Activated naive CD4-positive, alpha-beta T cell treated with anti-CD3 and anti-CD28 coated beads for 36 hours (primary cell): ENCODE measurements at regions not wholly inside any gene's neighbourhood (a gene's known extent, or its start where the extent isn't known, plus 50 kb on each side); places are given as distances from the start of the nearest gene placed in this dataset.
"Not testable (repeated sequence)": the region's sequence is repeated elsewhere in the genome, so short reads cannot be mapped to it uniquely, and the experiment has no call there.

Experiments
- CTCF ChIA-PET: fragments of 350-600 bp; sonication (Branson Sonifier 250); formaldehyde crosslinking; loops from one replicate; lab custom pipeline; 2021; ENCODE audit warnings: antibody characterized with exemption; lab: Charles Lee
- DNase-seq: peaks from one replicate; pipeline ENCODE4 v3.0.0-alpha.2; 2020
- H3K27ac Mint-ChIP-seq: one replicate; pipeline ENCODE4 v1.8.0; 2021; ENCODE audit warnings: mild to moderate bottlenecking, mixed read lengths
- H3K27me3 Mint-ChIP-seq: one replicate; pipeline ENCODE4 v1.8.0; 2021; ENCODE audit warnings: low read depth, mixed read lengths
- H3K36me3 Mint-ChIP-seq: one replicate; pipeline ENCODE4 v1.8.0; 2021; ENCODE audit warnings: low read depth, mixed read lengths
- H3K4me1 Mint-ChIP-seq: one replicate; pipeline ENCODE4 v1.8.0; 2021; ENCODE audit warnings: low read depth, mixed read lengths
- H3K4me3 Mint-ChIP-seq: one replicate; pipeline ENCODE4 v1.8.0; 2021; ENCODE audit warnings: mild to moderate bottlenecking, moderate library complexity, mixed read lengths
- H3K9me3 Mint-ChIP-seq: one replicate; pipeline ENCODE4 v1.8.0; 2021; ENCODE audit warnings: mixed read lengths
- intact Hi-C: fragments of 100-400 bp; cut with micrococcal nuclease; formaldehyde crosslinking; loops from one replicate; pipeline ENCODE4 v1.15.1; 2023

DNA sequence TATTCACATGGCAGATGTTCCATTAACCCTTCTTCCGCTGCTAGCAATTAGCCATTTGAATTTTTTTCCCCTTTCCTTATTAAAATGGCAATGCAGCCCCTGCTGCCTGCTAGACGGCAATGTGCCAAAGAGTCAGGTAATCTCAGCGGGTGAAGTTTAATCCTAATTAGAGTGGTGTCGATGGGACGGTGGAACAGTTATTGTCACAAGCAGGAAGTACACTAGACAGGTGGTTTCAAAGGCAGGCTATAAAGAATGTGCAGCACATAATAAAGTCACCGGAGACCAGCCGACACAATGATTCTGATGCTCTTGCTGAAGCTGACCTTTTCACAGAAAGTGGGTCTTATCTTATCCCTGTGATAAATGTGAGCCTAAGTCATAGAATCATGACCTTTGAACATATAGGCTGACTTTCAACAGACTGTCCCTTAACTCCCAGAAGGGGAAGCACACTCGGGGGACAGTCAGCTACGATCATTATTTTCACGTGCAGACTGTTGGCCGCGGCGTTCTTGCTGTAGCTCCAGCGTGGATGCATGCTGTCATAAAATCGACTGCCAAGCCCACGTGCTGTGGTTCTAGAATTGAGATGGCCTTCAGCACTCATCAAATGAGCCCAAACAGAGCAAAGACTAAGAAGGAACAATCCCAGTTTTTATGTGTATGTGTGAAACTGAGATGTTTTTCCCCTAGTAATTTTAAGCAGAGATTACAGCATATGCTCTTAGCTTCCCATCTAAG is 926.2 kb upstream of the SOX11 start:
- CTCF ChIA-PET = no interaction called here
- H3K9me3 Mint-ChIP-seq = peaks cover 7% of the 10 kb centered on the region

DNA sequence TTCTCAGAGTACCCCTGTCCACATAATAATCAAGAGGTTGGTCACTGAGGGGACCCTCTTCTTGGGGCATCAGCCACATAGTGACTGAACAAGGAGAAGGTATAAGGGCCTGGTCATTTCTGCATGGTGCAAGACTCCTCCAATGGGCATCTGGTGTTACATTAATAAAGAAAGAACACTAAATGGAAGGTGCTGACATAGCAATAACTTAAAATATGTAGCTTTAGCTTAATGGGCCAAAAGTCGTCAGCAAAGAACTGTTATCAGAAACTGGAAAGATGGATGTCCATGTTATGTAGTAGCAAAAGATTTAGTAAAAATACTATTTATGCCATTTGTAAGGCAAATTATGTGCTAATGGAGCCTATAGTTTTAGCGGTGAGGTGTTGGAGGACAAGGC is 916.5 kb upstream of the SOX11 start:
- no peaks in the 10 kb centered on the region for H3K27me3 Mint-ChIP-seq
- no peak for DNase-seq
- CTCF ChIA-PET = no interaction called here
- H3K36me3 Mint-ChIP-seq = no peaks in the 10 kb centered on the region
- intact Hi-C loops = no loop called here
- no peak overlapping the region for H3K27ac Mint-ChIP-seq
- H3K4me3 Mint-ChIP-seq = no peak overlapping the region
- peaks cover 7% of the 10 kb centered on the region for H3K9me3 Mint-ChIP-seq
- H3K4me1 Mint-ChIP-seq = no peaks in the 10 kb centered on the region

More for the DNA sequence above, 926.2 kb upstream of the SOX11 start:
- H3K4me1 Mint-ChIP-seq = no peaks in the 10 kb centered on the region
- no peaks in the 10 kb centered on the region for H3K27me3 Mint-ChIP-seq
- no peak overlapping the region for H3K4me3 Mint-ChIP-seq
- no peak for DNase-seq
- no peak overlapping the region for H3K27ac Mint-ChIP-seq
- H3K36me3 Mint-ChIP-seq = no peaks in the 10 kb centered on the region
- intact Hi-C loops = no loop called here

DNA sequence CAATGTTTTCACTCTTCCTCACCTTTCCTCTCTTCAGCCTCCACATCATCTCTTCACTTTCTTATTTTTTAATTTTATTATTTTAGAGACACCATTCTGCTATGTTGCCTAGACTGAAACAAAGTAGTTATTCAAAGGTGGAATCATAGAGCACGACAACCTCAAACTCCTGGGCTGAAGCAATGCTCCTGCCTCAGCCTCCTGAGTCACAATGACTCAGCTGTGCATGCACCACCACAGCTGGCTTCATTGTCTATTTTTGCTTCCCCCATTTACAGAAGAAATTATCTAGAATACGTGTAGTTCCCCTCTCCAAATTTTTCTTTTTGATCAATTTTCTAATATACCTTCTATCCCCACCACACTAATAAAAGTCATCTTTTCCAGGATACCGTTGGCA is 911.5 kb upstream of the SOX11 start:
- Mint-ChIP-seq H3K4me1 (no peaks in the 10 kb centered on the region), H3K4me3 (no peak overlapping the region), H3K27me3 (no peaks in the 10 kb centered on the region), H3K36me3 (no peaks in the 10 kb centered on the region), H3K9me3 (peaks cover 22% of the 10 kb centered on the region), H3K27ac (no peak overlapping the region)
- no peak for DNase-seq
- intact Hi-C loops = no loop called here
- CTCF ChIA-PET = no interaction called here

DNA sequence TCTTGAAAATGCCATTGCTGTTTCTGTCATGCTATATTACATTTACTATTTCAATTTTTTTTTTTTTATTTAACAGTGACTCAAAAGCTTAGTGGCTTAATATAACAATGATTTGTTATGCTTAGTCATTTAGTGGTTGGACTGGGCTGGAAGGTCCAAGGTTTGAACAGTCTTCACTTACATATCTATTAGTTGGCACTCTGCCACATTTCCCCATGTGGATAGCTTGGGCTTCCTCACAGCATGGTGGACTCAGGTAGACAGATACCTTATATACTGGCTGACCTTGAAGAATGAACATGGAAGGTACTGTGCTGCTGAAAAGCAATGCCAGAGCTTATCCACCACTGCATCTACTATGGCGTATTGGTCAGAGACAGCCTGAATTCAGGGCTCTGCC is 909.5 kb upstream of the SOX11 start:
- Mint-ChIP-seq H3K27me3 (no peaks in the 10 kb centered on the region), H3K4me1 (no peaks in the 10 kb centered on the region), H3K4me3 (no peak overlapping the region), H3K9me3 (peaks cover 27% of the 10 kb centered on the region), H3K27ac (no peak overlapping the region), H3K36me3 (no peaks in the 10 kb centered on the region)
- CTCF ChIA-PET = interaction anchor here (0.6 kb wide), 1 partner anchor 250 kb away, joined by 3 read pairs; no protein-coding TSS in a partner anchor
- DNase-seq = no peak
- intact Hi-C loops = no loop called here

DNA sequence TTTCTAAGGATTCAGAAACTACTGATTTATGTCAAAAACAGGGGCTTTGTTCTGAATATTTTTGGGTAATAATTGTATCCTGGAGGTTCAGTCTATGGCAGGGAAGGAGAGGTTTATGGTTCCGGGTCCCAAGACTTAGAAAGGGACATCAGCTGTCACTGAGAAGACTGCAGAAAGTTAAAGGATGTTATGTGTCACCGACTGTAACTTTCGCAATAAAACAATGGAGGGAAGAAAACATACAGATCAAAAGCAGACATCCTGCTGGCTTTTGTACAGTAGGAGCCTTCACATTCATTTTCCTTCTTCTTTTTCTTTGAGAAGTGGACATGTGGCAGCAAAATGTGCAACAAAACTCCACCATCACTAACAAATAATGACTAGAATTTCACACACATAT is 900.7 kb upstream of the SOX11 start:
- Mint-ChIP-seq H3K4me3 (no peak overlapping the region), H3K4me1 (no peaks in the 10 kb centered on the region), H3K27me3 (no peaks in the 10 kb centered on the region), H3K36me3 (no peaks in the 10 kb centered on the region), H3K9me3 (peaks cover 23% of the 10 kb centered on the region), H3K27ac (no peak overlapping the region)
- DNase-seq = no peak
- intact Hi-C loops = no loop called here
- CTCF ChIA-PET = no interaction called here

DNA sequence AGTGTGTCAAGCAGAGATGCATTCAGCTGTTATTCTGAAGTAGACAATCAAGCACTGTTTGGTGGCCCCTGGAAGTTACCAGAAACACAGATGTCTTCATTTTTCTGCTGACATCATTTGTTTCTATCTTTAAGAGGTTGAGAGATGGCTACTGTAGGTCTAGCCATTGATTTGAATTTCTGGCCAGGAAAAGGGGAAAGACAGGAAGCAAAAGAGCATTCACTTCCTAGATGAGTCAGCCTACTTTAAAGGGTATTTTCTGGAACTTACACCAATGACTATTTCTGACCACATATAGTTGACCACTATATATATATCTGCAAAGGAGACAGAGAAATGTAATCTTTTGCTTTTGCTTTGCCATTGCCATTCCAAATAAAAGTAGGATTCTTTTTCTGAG is 900.1 kb upstream of the SOX11 start:
- H3K27ac Mint-ChIP-seq = no peak overlapping the region

DNA sequence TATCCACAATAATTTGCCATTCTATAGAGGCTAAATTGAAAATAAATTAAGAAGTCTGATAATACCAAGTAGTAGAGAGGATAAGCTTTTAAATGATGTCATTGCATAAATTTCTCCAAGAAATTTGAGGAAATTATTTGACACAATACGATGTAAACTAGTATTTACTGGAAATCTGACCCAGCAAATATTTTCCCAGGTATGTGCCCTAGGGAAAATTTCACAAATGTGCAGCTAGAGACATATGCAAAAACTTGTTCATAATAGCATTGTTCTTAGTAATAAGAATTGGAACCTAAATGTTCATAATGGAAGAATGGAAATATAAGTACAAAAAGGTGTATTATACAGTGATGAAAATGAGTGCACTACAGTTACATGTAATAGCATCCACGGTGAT is 888.8 kb upstream of the SOX11 start:
- Mint-ChIP-seq H3K9me3 (peaks cover 6% of the 10 kb centered on the region), H3K4me1 (no peaks in the 10 kb centered on the region), H3K27me3 (no peaks in the 10 kb centered on the region), H3K27ac (no peak overlapping the region), H3K36me3 (no peaks in the 10 kb centered on the region), H3K4me3 (no peak overlapping the region)
- CTCF ChIA-PET = no interaction called here
- DNase-seq = no peak
- intact Hi-C loops = no loop called here

More for the DNA sequence above, 900.1 kb upstream of the SOX11 start:
- CTCF ChIA-PET = no interaction called here
- no peak for DNase-seq
- no peaks in the 10 kb centered on the region for H3K4me1 Mint-ChIP-seq
- H3K4me3 Mint-ChIP-seq = no peak overlapping the region
- peaks cover 23% of the 10 kb centered on the region for H3K9me3 Mint-ChIP-seq
- H3K36me3 Mint-ChIP-seq = no peaks in the 10 kb centered on the region
- H3K27me3 Mint-ChIP-seq = no peaks in the 10 kb centered on the region
- intact Hi-C loops = no loop called here

DNA sequence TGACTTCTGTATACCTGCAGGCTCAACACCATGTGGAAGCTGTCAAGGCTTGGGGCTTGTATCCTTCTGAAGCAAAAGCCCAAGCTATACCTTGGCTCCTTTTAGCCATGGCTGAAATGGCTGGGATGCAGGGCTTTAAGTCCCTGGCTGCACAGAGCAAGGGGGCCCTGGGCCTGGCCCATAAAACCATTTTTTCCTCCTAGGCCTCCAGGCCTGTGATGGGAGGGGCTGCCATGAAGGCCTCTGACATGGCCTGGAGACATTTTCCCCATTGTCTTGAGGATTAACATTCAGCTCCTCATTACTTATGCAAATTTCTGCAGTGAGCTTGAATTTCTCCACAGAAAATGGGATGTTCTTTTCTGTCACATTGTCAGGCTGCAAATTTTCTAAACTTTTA is 878.0 kb upstream of the SOX11 start:
- peaks cover 14% of the 10 kb centered on the region for H3K9me3 Mint-ChIP-seq
- intact Hi-C loops, H3K36me3 Mint-ChIP-seq, H3K4me3 Mint-ChIP-seq, H3K27me3 Mint-ChIP-seq, H3K4me1 Mint-ChIP-seq, CTCF ChIA-PET, DNase-seq, H3K27ac Mint-ChIP-seq: not testable (repeated sequence)

DNA sequence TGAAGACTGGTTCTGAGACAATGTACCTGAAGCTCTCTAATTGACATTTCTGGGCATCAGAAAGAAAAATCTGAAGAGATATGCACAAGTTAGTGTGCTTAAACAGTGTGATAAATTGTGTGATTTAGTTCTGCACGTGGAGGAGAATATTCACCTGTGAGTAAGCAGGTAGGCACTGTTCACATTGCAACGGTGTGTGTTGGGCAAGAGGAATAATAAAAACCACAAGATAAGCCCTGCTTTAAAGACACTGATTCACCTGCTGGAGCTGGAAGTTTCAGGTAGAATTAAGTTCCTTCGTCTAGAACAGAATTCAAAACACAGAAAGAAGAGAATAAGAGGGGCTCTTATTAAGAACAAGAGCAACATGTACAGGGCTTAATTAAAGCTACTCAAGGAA is 864.3 kb upstream of the SOX11 start:
- H3K4me3 Mint-ChIP-seq = no peak overlapping the region
- no peaks in the 10 kb centered on the region for H3K9me3 Mint-ChIP-seq
- CTCF ChIA-PET = no interaction called here
- no peaks in the 10 kb centered on the region for H3K4me1 Mint-ChIP-seq
- no peak overlapping the region for H3K27ac Mint-ChIP-seq
- intact Hi-C loops = no loop called here
- H3K36me3 Mint-ChIP-seq = no peaks in the 10 kb centered on the region
- DNase-seq = no peak
- H3K27me3 Mint-ChIP-seq = no peaks in the 10 kb centered on the region

DNA sequence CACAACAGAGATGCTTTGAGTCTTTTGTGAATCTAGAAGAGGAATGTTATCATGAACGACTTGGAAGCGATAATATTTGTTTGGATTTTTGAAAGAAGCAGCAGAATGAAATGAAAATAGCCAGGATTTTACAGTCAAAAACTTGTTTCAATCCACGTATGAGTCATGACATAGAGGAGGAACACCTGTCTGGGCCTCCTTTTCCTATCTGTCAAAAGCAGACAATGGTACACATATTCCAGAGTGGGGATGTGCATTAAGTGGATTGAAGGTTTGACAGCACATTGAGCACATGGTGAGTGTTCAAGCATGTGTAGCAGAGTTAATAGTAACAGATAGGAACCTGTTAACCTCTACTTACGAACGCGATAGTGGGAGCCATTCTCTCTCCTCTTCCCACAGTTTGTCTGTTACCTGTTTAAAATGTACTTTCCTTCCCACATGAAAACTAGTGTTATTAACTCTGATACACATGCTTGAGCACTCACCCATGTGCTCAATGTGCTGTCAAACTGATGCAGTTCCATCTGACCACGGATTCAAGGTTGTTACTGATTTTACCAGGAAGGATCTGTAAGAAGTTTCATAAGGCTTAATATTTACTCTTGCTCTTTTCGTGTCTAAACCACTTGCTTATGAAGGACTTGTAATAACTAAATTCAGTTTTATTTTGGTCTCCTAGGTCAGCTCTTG is 863.4 kb upstream of the SOX11 start:
- Mint-ChIP-seq H3K27ac (no peak overlapping the region), H3K9me3 (no peaks in the 10 kb centered on the region), H3K27me3 (no peaks in the 10 kb centered on the region), H3K4me1 (no peaks in the 10 kb centered on the region), H3K36me3 (no peaks in the 10 kb centered on the region), H3K4me3 (no peak overlapping the region)
- intact Hi-C loops = no loop called here
- CTCF ChIA-PET = interaction anchor here (0.6 kb wide), 1 partner anchor 536 kb away, joined by 4 read pairs; no protein-coding TSS in a partner anchor
- no peak for DNase-seq

DNA sequence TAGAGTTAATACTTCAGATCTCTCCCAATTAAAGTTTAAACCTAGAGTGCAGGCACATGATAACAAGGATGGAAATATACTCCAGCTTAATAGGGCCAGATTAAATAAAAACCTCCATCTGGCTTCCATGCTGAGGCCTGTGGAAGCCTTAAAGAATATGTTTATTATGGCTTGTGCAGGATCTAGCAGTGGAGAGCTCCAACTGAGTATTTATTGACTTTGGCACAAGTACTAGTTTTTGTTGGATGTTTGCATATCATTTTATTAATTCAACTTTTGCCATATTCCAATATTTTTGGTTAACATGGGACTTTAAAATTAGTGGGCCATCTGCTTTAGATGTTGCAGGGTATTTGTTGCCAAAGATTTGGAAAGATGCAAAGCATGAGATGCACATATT is 860.4 kb upstream of the SOX11 start:
- Mint-ChIP-seq H3K9me3 (no peaks in the 10 kb centered on the region), H3K4me1 (no peaks in the 10 kb centered on the region), H3K36me3 (no peaks in the 10 kb centered on the region), H3K27ac (no peak overlapping the region), H3K27me3 (no peaks in the 10 kb centered on the region), H3K4me3 (no peak overlapping the region)
- no peak for DNase-seq
- intact Hi-C loops = no loop called here
- CTCF ChIA-PET = no interaction called here

DNA sequence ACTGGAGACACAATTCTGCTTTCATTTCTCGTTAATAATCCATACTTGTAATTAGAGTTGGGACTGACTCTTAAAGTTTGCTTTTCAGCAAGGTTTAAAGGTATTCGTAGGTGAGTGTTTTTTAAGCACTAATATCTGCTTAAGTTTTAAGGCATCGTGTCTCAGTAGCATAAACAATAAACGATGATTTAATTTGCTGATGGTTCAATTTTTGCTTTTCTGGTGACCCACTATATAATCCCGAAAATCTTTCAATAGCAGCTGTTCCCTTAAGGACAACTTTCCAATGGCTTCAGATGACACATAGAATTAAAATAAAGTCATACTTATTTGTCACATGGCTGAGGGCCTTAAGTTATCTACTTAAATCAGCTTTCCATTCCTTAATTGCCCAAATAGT is 859.5 kb upstream of the SOX11 start:
- CTCF ChIA-PET = no interaction called here
- no peak for DNase-seq
- intact Hi-C loops = no loop called here
- peaks cover 5% of the 10 kb centered on the region for H3K9me3 Mint-ChIP-seq
- H3K36me3 Mint-ChIP-seq = no peaks in the 10 kb centered on the region
- no peaks in the 10 kb centered on the region for H3K4me1 Mint-ChIP-seq
- H3K27me3 Mint-ChIP-seq = no peaks in the 10 kb centered on the region
- H3K27ac Mint-ChIP-seq = no peak overlapping the region
- H3K4me3 Mint-ChIP-seq = no peak overlapping the region

DNA sequence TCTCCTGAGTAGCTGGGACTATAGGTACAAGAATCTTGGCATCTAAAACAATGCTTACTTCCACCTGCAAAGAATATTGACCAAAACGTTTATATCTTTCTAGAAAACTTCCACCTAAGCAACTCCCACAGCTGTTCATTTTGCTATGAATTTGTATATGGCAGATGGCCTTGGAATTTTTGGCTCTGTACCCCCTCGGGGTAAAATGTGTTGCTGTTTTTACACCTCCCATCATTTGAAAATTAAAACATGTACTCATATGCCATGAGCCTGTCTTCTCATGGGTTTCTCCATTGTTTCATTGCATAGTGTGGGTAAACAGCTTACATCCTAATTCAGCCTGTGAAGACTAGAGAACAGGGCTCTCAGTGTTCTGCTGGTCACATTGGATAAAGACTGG is 853.6 kb upstream of the SOX11 start:
- no peaks in the 10 kb centered on the region for H3K4me1 Mint-ChIP-seq
- intact Hi-C loops = no loop called here
- H3K27me3 Mint-ChIP-seq = no peaks in the 10 kb centered on the region
- DNase-seq = no peak
- H3K4me3 Mint-ChIP-seq = no peak overlapping the region
- H3K36me3 Mint-ChIP-seq = no peaks in the 10 kb centered on the region
- CTCF ChIA-PET = no interaction called here
- no peak overlapping the region for H3K27ac Mint-ChIP-seq
- peaks cover 8% of the 10 kb centered on the region for H3K9me3 Mint-ChIP-seq
